Activated CD4-positive, alpha-beta T cell treated with anti-CD3 and anti-CD28 coated beads, Interleukin-2, amount 10 ng/mL, durations not matched to agents 7 days and 5 days (primary cell): ENCODE measurements at regions not wholly inside any gene's neighbourhood (a gene's known extent, or its start where the extent isn't known, plus 50 kb on each side); places are given as distances from the start of the nearest gene placed in this dataset.
"Not testable (repeated sequence)": the region's sequence is repeated elsewhere in the genome, so short reads cannot be mapped to it uniquely, and the experiment has no call there.

Source experiments
- CTCF ChIA-PET: fragments of 350-600 bp; sonication (Branson Sonifier 250); formaldehyde crosslinking; loops from one replicate; lab custom pipeline; 2021; ENCODE audit warnings: antibody characterized with exemption; lab: Charles Lee
- POLR2A ChIA-PET: fragments of 350-600 bp; sonication (Branson Sonifier 250); formaldehyde crosslinking; loops from one replicate; lab custom pipeline; 2021; ENCODE audit warnings: antibody characterized with exemption; lab: Charles Lee
- DNase-seq: peaks from one replicate; pipeline ENCODE4 v3.0.0-alpha.2; 2020
- H3K27ac Mint-ChIP-seq: one replicate; pipeline ENCODE4 v1.8.0; 2021; ENCODE audit warnings: mild to moderate bottlenecking, moderate library complexity, mixed read lengths
- H3K27me3 Mint-ChIP-seq: one replicate; pipeline ENCODE4 v1.8.0; 2021; ENCODE audit warnings: mixed read lengths
- H3K36me3 Mint-ChIP-seq: one replicate; pipeline ENCODE4 v1.8.0; 2021; ENCODE audit warnings: low read depth, mixed read lengths
- H3K4me1 Mint-ChIP-seq: one replicate; pipeline ENCODE4 v1.8.0; 2021; ENCODE audit warnings: mixed read lengths
- H3K4me3 Mint-ChIP-seq: one replicate; pipeline ENCODE4 v1.8.0; 2021; ENCODE audit warnings: mild to moderate bottlenecking, moderate library complexity, mixed read lengths
- H3K9me3 Mint-ChIP-seq: one replicate; pipeline ENCODE4 v1.8.0; 2021; ENCODE audit warnings: mixed read lengths

GRCh38 chr1:187839873-187840272 is 1011.1 kb downstream of the PLA2G4A start:
- Mint-ChIP-seq H3K36me3 (no peaks in the 10 kb centered on the region), H3K4me3 (no peak overlapping the region), H3K27ac (no peak overlapping the region)

GRCh38 chr1:187840557-187840956 is 1011.8 kb downstream of the PLA2G4A start:
- Mint-ChIP-seq H3K27ac (no peak overlapping the region), H3K4me1 (no peaks in the 10 kb centered on the region), H3K27me3 (no peaks in the 10 kb centered on the region), H3K4me3 (no peak overlapping the region), H3K36me3 (no peaks in the 10 kb centered on the region), H3K9me3 (peaks cover 2% of the 10 kb centered on the region)
- POLR2A ChIA-PET, result no interaction called here
- no peak for DNase-seq
- CTCF ChIA-PET, result no interaction called here

More at GRCh38 chr1:187839873-187840272, 1011.1 kb downstream of the PLA2G4A start:
- CTCF ChIA-PET, result no interaction called here
- Mint-ChIP-seq H3K27me3 (no peaks in the 10 kb centered on the region), H3K4me1 (no peaks in the 10 kb centered on the region), H3K9me3 (peaks cover 2% of the 10 kb centered on the region)
- POLR2A ChIA-PET, result no interaction called here
- DNase-seq, result no peak

GRCh38 chr1:187842406-187843165 is 1013.8 kb downstream of the PLA2G4A start:
- no peak for DNase-seq
- no peaks in the 10 kb centered on the region for H3K4me1 Mint-ChIP-seq
- H3K9me3 Mint-ChIP-seq, result peaks cover 2% of the 10 kb centered on the region
- H3K27ac Mint-ChIP-seq, result no peak overlapping the region
- H3K36me3 Mint-ChIP-seq, result no peaks in the 10 kb centered on the region
- no peaks in the 10 kb centered on the region for H3K27me3 Mint-ChIP-seq
- ChIA-PET POLR2A (no interaction called here), CTCF (no interaction called here)
- H3K4me3 Mint-ChIP-seq, result no peak overlapping the region

GRCh38 chr1:187844313-187844712 is 1015.6 kb downstream of the PLA2G4A start:
- CTCF ChIA-PET, result no interaction called here
- Mint-ChIP-seq H3K4me3 (no peak overlapping the region), H3K4me1 (no peaks in the 10 kb centered on the region), H3K36me3 (no peaks in the 10 kb centered on the region), H3K27me3 (no peaks in the 10 kb centered on the region), H3K9me3 (peaks cover 4% of the 10 kb centered on the region), H3K27ac (no peak overlapping the region)
- no peak for DNase-seq
- POLR2A ChIA-PET, result no interaction called here

GRCh38 chr1:187847531-187847930 is 1018.8 kb downstream of the PLA2G4A start:
- no peaks in the 10 kb centered on the region for H3K27me3 Mint-ChIP-seq
- no peak for DNase-seq
- peaks cover 13% of the 10 kb centered on the region for H3K9me3 Mint-ChIP-seq
- H3K27ac Mint-ChIP-seq, result no peak overlapping the region
- ChIA-PET CTCF (no interaction called here), POLR2A (no interaction called here)
- no peaks in the 10 kb centered on the region for H3K4me1 Mint-ChIP-seq
- H3K4me3 Mint-ChIP-seq, result no peak overlapping the region
- H3K36me3 Mint-ChIP-seq, result no peaks in the 10 kb centered on the region

- H3K4me1 Mint-ChIP-seq, result no peaks in the 10 kb centered on the region
- H3K27me3 Mint-ChIP-seq, result no peaks in the 10 kb centered on the region
- no peak for DNase-seq
- CTCF ChIA-PET, result no interaction called here
- H3K4me3 Mint-ChIP-seq, result no peak overlapping the region
- POLR2A ChIA-PET, result no interaction called here
- H3K27ac Mint-ChIP-seq, result no peak overlapping the region
- no peaks in the 10 kb centered on the region for H3K36me3 Mint-ChIP-seq
- peaks cover 13% of the 10 kb centered on the region for H3K9me3 Mint-ChIP-seq
Measured at GRCh38 chr1:187848321-187848720, 1019.6 kb downstream of the PLA2G4A start.

- H3K27me3 Mint-ChIP-seq, CTCF ChIA-PET, H3K27ac Mint-ChIP-seq, DNase-seq, H3K36me3 Mint-ChIP-seq, POLR2A ChIA-PET, H3K4me1 Mint-ChIP-seq, H3K4me3 Mint-ChIP-seq: not testable (repeated sequence)
- H3K9me3 Mint-ChIP-seq, result peaks cover 13% of the 10 kb centered on the region
Measured at GRCh38 chr1:187850146-187850545, 1021.4 kb downstream of the PLA2G4A start.

GRCh38 chr1:187853505-187853904 is 1024.8 kb downstream of the PLA2G4A start:
- H3K27me3 Mint-ChIP-seq, result no peaks in the 10 kb centered on the region

GRCh38 chr1:187854457-187854856 is 1025.7 kb downstream of the PLA2G4A start:
- Mint-ChIP-seq H3K4me3 (no peak overlapping the region), H3K27ac (no peak overlapping the region), H3K27me3 (no peaks in the 10 kb centered on the region), H3K36me3 (no peaks in the 10 kb centered on the region), H3K4me1 (no peaks in the 10 kb centered on the region), H3K9me3 (peaks cover 11% of the 10 kb centered on the region)
- POLR2A ChIA-PET, result no interaction called here
- CTCF ChIA-PET, result no interaction called here
- DNase-seq, result no peak

More at GRCh38 chr1:187853505-187853904, 1024.8 kb downstream of the PLA2G4A start:
- no peak overlapping the region for H3K27ac Mint-ChIP-seq
- ChIA-PET CTCF (no interaction called here), POLR2A (no interaction called here)
- no peaks in the 10 kb centered on the region for H3K4me1 Mint-ChIP-seq
- H3K4me3 Mint-ChIP-seq, result no peak overlapping the region
- DNase-seq, result no peak
- no peaks in the 10 kb centered on the region for H3K36me3 Mint-ChIP-seq
- peaks cover 14% of the 10 kb centered on the region for H3K9me3 Mint-ChIP-seq

- H3K4me1 Mint-ChIP-seq, result no peaks in the 10 kb centered on the region
- no peaks in the 10 kb centered on the region for H3K27me3 Mint-ChIP-seq
- ChIA-PET CTCF (no interaction called here), POLR2A (no interaction called here)
- no peak for DNase-seq
- H3K9me3 Mint-ChIP-seq, result peaks cover 3% of the 10 kb centered on the region
- no peak overlapping the region for H3K27ac Mint-ChIP-seq
- H3K4me3 Mint-ChIP-seq, result no peak overlapping the region
- no peaks in the 10 kb centered on the region for H3K36me3 Mint-ChIP-seq
Measured at GRCh38 chr1:187862506-187862905, 1033.8 kb downstream of the PLA2G4A start.

- Mint-ChIP-seq H3K27me3 (no peaks in the 10 kb centered on the region), H3K4me3 (no peak overlapping the region), H3K4me1 (no peaks in the 10 kb centered on the region), H3K9me3 (peaks cover 5% of the 10 kb centered on the region), H3K36me3 (no peaks in the 10 kb centered on the region), H3K27ac (no peak overlapping the region)
- POLR2A ChIA-PET, result no interaction called here
- CTCF ChIA-PET, result no interaction called here
- no peak for DNase-seq
Measured at GRCh38 chr1:187870552-187870951, 1041.8 kb downstream of the PLA2G4A start.

- H3K27me3 Mint-ChIP-seq, result no peaks in the 10 kb centered on the region
- H3K4me1 Mint-ChIP-seq, result no peaks in the 10 kb centered on the region
- peaks cover 5% of the 10 kb centered on the region for H3K9me3 Mint-ChIP-seq
- ChIA-PET POLR2A (no interaction called here), CTCF (no interaction called here)
- no peak overlapping the region for H3K27ac Mint-ChIP-seq
- no peak overlapping the region for H3K4me3 Mint-ChIP-seq
- no peaks in the 10 kb centered on the region for H3K36me3 Mint-ChIP-seq
- no peak for DNase-seq
Measured at GRCh38 chr1:187871177-187871845, 1042.6 kb downstream of the PLA2G4A start.

GRCh38 chr1:187872550-187872949 is 1043.8 kb downstream of the PLA2G4A start:
- no peaks in the 10 kb centered on the region for H3K4me1 Mint-ChIP-seq
- H3K36me3 Mint-ChIP-seq, result no peaks in the 10 kb centered on the region
- no peaks in the 10 kb centered on the region for H3K27me3 Mint-ChIP-seq
- CTCF ChIA-PET, result no interaction called here
- POLR2A ChIA-PET, result no interaction called here
- peaks cover 5% of the 10 kb centered on the region for H3K9me3 Mint-ChIP-seq
- no peak overlapping the region for H3K27ac Mint-ChIP-seq
- H3K4me3 Mint-ChIP-seq, result no peak overlapping the region
- no peak for DNase-seq
